ENCODE measurements at regions not wholly inside any gene's neighbourhood (a gene's known extent, or its start where the extent isn't known, plus 50 kb on each side); places are given as distances from the start of the nearest gene placed in this dataset.
A peak's percentile ranks its signal among the peaks of the same experiment; 100 is the strongest.
"Not testable (repeated sequence)": the region's sequence is repeated elsewhere in the genome, so short reads cannot be mapped to it uniquely, and the experiment has no call there.

- DNase-seq: not testable (repeated sequence)
These were observed 2028.6 kb upstream of the PCDH20 start for GRCh38 chr13:63444225-63444624.

GRCh38 chr13:63438951-63439350, 2023.3 kb upstream of the PCDH20 start:
- DNase-seq: no peak

GRCh38 chr13:63436325-63436668, 2020.6 kb upstream of the PCDH20 start:
- no peak for DNase-seq

- no peak for DNase-seq
These were observed 2020.1 kb upstream of the PCDH20 start for GRCh38 chr13:63435667-63436324.

GRCh38 chr13:63433546-63434150, 2018.0 kb upstream of the PCDH20 start:
- DNase-seq: no peak

GRCh38 chr13:63427170-63427569, 2011.5 kb upstream of the PCDH20 start:
- DNase-seq: no peak

- DNase-seq: no peak
These were observed 2009.5 kb upstream of the PCDH20 start for GRCh38 chr13:63425131-63425530.

GRCh38 chr13:63421123-63421522, 2005.5 kb upstream of the PCDH20 start:
- DNase-seq: no peak

GRCh38 chr13:63420685-63421084, 2005.0 kb upstream of the PCDH20 start:
- no peak for DNase-seq

GRCh38 chr13:63414247-63414646, 1998.6 kb upstream of the PCDH20 start:
- DNase-seq: no peak

- DNase-seq: no peak
These were observed 1994.2 kb upstream of the PCDH20 start for GRCh38 chr13:63409791-63410351.

- no peak for DNase-seq
These were observed 1992.9 kb upstream of the PCDH20 start for GRCh38 chr13:63408331-63409189.

- no peak for DNase-seq
These were observed 1988.1 kb upstream of the PCDH20 start for GRCh38 chr13:63403733-63404132.

- no peak for DNase-seq
These were observed 1981.1 kb upstream of the PCDH20 start for GRCh38 chr13:63396746-63397145.

GRCh38 chr13:63393112-63393511, 1977.5 kb upstream of the PCDH20 start:
- DNase-seq: no peak

- DNase-seq: no peak
These were observed 1974.1 kb upstream of the PCDH20 start for GRCh38 chr13:63389756-63390155.

- peak in 2 of 4 experiments; percentile 22 to 36 for DNase-seq
These were observed 1965.6 kb upstream of the PCDH20 start for GRCh38 chr13:63381078-63381859.

GRCh38 chr13:63377986-63378385, 1962.3 kb upstream of the PCDH20 start:
- DNase-seq: no peak

- no peak for DNase-seq
These were observed 1954.5 kb upstream of the PCDH20 start for GRCh38 chr13:63370101-63370500.

GRCh38 chr13:63367522-63368198, 1952.0 kb upstream of the PCDH20 start:
- no peak for DNase-seq

- DNase-seq: no peak
These were observed 1948.5 kb upstream of the PCDH20 start for GRCh38 chr13:63364159-63364558.

GRCh38 chr13:63351533-63351932, 1935.9 kb upstream of the PCDH20 start:
- no peak for DNase-seq

Data from suppressor macrophage (primary cell).